ES-I3 (cell line): ENCODE measurements at regions not wholly inside any gene's neighbourhood (a gene's known extent, or its start where the extent isn't known, plus 50 kb on each side); places are given as distances from the start of the nearest gene placed in this dataset.

Experiments
- H3K36me3 ChIP-seq: 2 replicates; pipeline ENCODE4 v1.6.1; 2013; ENCODE audit warnings: mild to moderate bottlenecking, low read length, control low read depth, moderate library complexity; ENCODE audit not compliant: insufficient read depth
- H3K4me1 ChIP-seq: 2 replicates; pipeline ENCODE4 v1.6.1; 2013; ENCODE audit warnings: mild to moderate bottlenecking, control low read depth, low read length; ENCODE audit not compliant: insufficient read depth
- H3K9ac ChIP-seq: 2 replicates; pipeline ENCODE4 v1.6.1; 2013; ENCODE audit warnings: low read depth, mild to moderate bottlenecking, low read length, moderate library complexity
- H3K9me3 ChIP-seq: 2 replicates; pipeline ENCODE4 v1.6.1; 2013; ENCODE audit warnings: mild to moderate bottlenecking, low read length, moderate library complexity; ENCODE audit not compliant: control insufficient read depth, insufficient read depth

GRCh38 chr1:223006917-223007648 lies 136.0 kb downstream of the TLR5 start:
- Histone ChIP-seq H3K9ac (no peak overlapping the region), H3K4me1 (peaks cover 32% of the 10 kb centered on the region), H3K36me3 (0 out of 2 replicates have a peak, but pooled peaks cover 4% of the 10 kb centered on the region), H3K9me3 (no peaks in the 10 kb centered on the region)

- Histone ChIP-seq H3K36me3 (no peaks in the 10 kb centered on the region; the same call in 1 of the 2 replicates), H3K9ac (no peak overlapping the region), H3K9me3 (no peaks in the 10 kb centered on the region), H3K4me1 (peaks cover 32% of the 10 kb centered on the region)
These were observed 135.1 kb downstream of the TLR5 start for GRCh38 chr1:223007935-223008334.

DNA sequence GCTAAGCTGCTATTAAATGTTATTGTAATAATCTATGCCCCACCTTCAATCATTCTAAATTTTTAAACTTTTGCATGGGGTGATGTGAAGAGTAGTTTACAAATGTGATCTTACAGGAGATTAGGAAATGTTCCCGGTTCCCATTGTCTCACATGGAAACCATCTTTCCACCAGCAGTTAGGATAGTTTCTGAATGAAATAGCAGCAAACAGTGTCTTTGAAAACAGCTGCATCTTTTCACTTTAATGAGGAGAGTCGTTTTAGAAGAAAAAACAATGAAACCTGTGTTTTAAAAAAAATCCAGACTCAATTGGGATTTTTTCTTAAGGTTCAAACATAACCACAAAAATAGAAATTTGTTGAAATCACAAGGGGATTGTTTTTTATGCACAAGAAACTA lies 134.2 kb downstream of the TLR5 start:
- no peaks in the 10 kb centered on the region for H3K9me3 ChIP-seq
- peaks cover 32% of the 10 kb centered on the region for H3K4me1 ChIP-seq
- no peak overlapping the region for H3K9ac ChIP-seq
- H3K36me3 ChIP-seq, result no peaks in the 10 kb centered on the region; the same call in 1 of the 2 replicates

GRCh38 chr1:223009406-223009805 lies 133.6 kb downstream of the TLR5 start:
- no peaks in the 10 kb centered on the region for H3K9me3 ChIP-seq
- peaks cover 32% of the 10 kb centered on the region for H3K4me1 ChIP-seq
- peaks cover 2% of the 10 kb centered on the region; the same call in 1 of the 2 replicates for H3K36me3 ChIP-seq
- no peak overlapping the region for H3K9ac ChIP-seq

- H3K9me3 ChIP-seq, result no peaks in the 10 kb centered on the region
- peaks cover 32% of the 10 kb centered on the region for H3K4me1 ChIP-seq
- no peak overlapping the region for H3K9ac ChIP-seq
- peaks cover 3% of the 10 kb centered on the region for H3K36me3 ChIP-seq
These were observed 132.2 kb downstream of the TLR5 start for GRCh38 chr1:223010582-223011504.

DNA sequence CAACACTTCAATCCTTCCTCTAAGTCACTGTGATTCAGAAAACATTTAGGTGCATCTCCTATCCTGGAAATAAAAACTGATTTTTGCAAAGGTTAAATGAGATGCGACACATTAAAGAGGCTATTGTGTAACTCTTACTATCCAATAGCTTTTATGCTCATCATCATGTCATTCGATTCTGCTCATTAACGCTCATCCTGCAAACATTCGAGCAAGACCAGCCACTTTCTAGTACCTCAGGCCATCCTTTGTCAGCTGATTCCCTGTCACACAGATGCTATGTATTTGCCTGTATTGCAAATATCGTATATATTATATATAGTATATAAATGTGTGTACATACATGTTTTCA lies 131.6 kb downstream of the TLR5 start:
- H3K36me3 ChIP-seq, result peaks cover 8% of the 10 kb centered on the region
- H3K4me1 ChIP-seq, result peaks cover 32% of the 10 kb centered on the region
- H3K9me3 ChIP-seq, result no peaks in the 10 kb centered on the region
- H3K9ac ChIP-seq, result no peak overlapping the region

- Histone ChIP-seq H3K36me3 (peaks cover 13% of the 10 kb centered on the region), H3K9ac (no peak overlapping the region), H3K9me3 (no peaks in the 10 kb centered on the region), H3K4me1 (peaks cover 30% of the 10 kb centered on the region)
These were observed 130.8 kb downstream of the TLR5 start for GRCh38 chr1:223012176-223012788.

- Histone ChIP-seq H3K36me3 (peaks cover 16% of the 10 kb centered on the region), H3K4me1 (peaks cover 29% of the 10 kb centered on the region), H3K9ac (no peak overlapping the region), H3K9me3 (no peaks in the 10 kb centered on the region)
These were observed 130.1 kb downstream of the TLR5 start for GRCh38 chr1:223012938-223013337.

- Histone ChIP-seq H3K9me3 (no peaks in the 10 kb centered on the region), H3K36me3 (peaks cover 25% of the 10 kb centered on the region), H3K4me1 (peaks cover 18% of the 10 kb centered on the region), H3K9ac (no peak overlapping the region)
These were observed 128.7 kb downstream of the TLR5 start for GRCh38 chr1:223014142-223014873.

- Histone ChIP-seq H3K36me3 (peaks cover 42% of the 10 kb centered on the region), H3K9me3 (no peaks in the 10 kb centered on the region), H3K9ac (no peak overlapping the region), H3K4me1 (peaks cover 2% of the 10 kb centered on the region; the same call in 1 of the 2 replicates)
These were observed 126.7 kb downstream of the TLR5 start for GRCh38 chr1:223016381-223016780.

- Histone ChIP-seq H3K9ac (no peak overlapping the region), H3K4me1 (peaks cover under 1% of the 10 kb centered on the region; the same call in 1 of the 2 replicates), H3K9me3 (no peaks in the 10 kb centered on the region), H3K36me3 (peaks cover 44% of the 10 kb centered on the region)
These were observed 126.2 kb downstream of the TLR5 start for GRCh38 chr1:223016890-223017289.

DNA sequence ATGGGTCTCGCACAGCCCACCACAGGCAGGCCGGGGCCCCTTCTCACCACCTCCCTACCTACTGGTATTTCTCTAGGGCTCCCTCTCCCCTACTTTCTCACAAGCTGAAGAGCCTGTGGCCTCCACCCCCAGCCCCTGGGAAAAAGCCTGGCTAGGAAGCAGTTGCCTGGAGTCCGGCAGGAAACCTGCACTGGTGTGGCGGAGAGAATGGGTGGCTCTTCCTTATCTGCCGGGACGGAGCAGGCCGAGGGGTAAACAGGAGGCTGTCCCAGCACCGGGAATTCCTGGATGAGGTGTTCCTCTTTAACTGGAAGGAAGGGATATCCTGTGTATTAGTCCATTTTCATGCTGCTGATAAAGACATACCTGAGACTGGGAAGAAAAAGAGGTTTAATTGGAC lies 125.8 kb downstream of the TLR5 start:
- H3K4me1 ChIP-seq, result peaks cover 5% of the 10 kb centered on the region; the same call in 1 of the 2 replicates
- H3K36me3 ChIP-seq, result peaks cover 48% of the 10 kb centered on the region
- no peak overlapping the region for H3K9ac ChIP-seq
- H3K9me3 ChIP-seq, result no peaks in the 10 kb centered on the region

DNA sequence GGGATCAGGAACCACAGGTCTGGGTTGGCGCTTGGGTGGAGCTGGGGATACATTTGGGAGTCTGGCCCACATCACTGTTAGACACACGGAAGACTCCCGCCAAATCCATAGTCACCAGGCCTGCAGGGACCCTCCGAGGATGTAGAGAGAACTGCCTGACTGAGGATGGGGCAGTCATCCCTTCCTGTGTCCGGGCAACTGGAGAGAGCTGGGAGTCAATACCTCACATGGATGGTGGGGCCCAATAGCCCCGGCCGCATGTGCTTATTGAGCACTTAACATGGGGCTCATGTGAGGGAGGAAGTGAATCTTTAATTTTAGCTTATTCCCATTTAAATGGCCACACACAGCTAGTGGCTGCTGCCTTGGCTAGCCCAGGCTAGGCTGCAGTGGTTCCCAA lies 124.5 kb downstream of the TLR5 start:
- H3K9me3 ChIP-seq, result no peaks in the 10 kb centered on the region
- H3K4me1 ChIP-seq, result peaks cover 17% of the 10 kb centered on the region
- no peak overlapping the region for H3K9ac ChIP-seq
- peaks cover 61% of the 10 kb centered on the region for H3K36me3 ChIP-seq

- Histone ChIP-seq H3K9ac (no peak overlapping the region), H3K4me1 (peaks cover 24% of the 10 kb centered on the region), H3K9me3 (no peaks in the 10 kb centered on the region), H3K36me3 (peaks cover 67% of the 10 kb centered on the region)
These were observed 123.8 kb downstream of the TLR5 start for GRCh38 chr1:223019256-223019655.
